ENCODE measurements at regions not wholly inside any gene's neighbourhood (a gene's known extent, or its start where the extent isn't known, plus 50 kb on each side); places are given as distances from the start of the nearest gene placed in this dataset.

DNA sequence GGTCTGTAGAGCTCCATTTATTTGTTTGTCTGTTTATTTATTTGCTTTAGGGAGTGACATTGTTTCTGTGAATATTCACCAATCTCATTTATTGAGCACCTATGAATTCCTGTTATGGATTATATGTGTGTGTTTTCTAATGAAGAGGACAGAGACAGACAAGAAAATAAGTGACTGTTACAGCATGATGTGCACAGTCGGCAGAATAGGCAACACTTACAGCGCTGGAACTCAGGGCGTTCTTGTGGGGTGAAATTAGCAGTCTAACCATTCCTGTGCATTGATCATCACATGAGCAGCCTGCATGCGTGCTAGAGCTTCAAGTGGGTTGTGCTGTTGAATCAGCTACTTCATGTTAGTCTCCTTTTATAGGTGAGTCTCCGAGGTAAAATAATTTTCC lies 960.7 kb downstream of the SLC4A3 start:
- Histone ChIP-seq H3K27ac (ENCODE audit: extremely low read length, insufficient read depth, low read length) (no peak overlapping the region), H3K9ac (ENCODE audit: insufficient read depth, low read depth, low read length) (no peak overlapping the region), H2AFZ (ENCODE audit: low read length) (no peak overlapping the region), H3K79me2 (ENCODE audit: insufficient read depth, low read length) (no peaks in the 10 kb centered on the region), H3K27me3 (ENCODE audit: control insufficient read depth in 1 of 2, insufficient read depth in 2 of 2, low read length in 2 of 2) (no peaks in the 10 kb centered on the region), H3K4me1 (ENCODE audit: insufficient read depth, low read length) (no peaks in the 10 kb centered on the region), H3K4me3 (replicated peaks in 1 of 3; ENCODE audit: insufficient read depth in 1 of 3, low read depth in 2 of 3, low read length in 3 of 3) (no peak overlapping the region), H3K4me2 (ENCODE audit: low read depth, low read length) (no peak overlapping the region), H3K9me3 (ENCODE audit: low read length) (peaks cover 45% of the 10 kb centered on the region), H3K36me3 (replicated peaks in 1 of 2; ENCODE audit: control insufficient read depth in 1 of 2, insufficient read depth in 2 of 2, low read length in 2 of 2) (no peaks in the 10 kb centered on the region), H4K20me1 (ENCODE audit: insufficient read depth, low read length) (no peaks in the 10 kb centered on the region)
- ATAC-seq = no peak
- no TSS peak for BruUV-seq (replicated peaks)
- DNase-seq (ENCODE audit: low spot score) = no peak
- 18% methylated on average over 5 of the region's 5 CpGs for WGBS (ENCODE audit: low lambda C conversion rate)
- TF ChIP-seq DPF2 (CRISPR knock-in tag; IDR thresholded peaks at IDR 0.05; ENCODE audit: borderline replicate concordance, low read depth) (no peak), MAFF (IDR thresholded peaks at IDR 0.05; ENCODE audit: low read depth, low read length) (0 out of 2 replicates have a peak, but pooled peaks have one; percentile 4), MAFK (conservative IDR thresholded peaks at IDR 0.05 in 1 of 2, IDR thresholded peaks at IDR 0.05 in 1 of 2; ENCODE audit: low read length in 2 of 2) (peak; percentile 22 to 46; a peak in 1 of 4 replicates)
- TF ChIP-seq, protein P1, sequence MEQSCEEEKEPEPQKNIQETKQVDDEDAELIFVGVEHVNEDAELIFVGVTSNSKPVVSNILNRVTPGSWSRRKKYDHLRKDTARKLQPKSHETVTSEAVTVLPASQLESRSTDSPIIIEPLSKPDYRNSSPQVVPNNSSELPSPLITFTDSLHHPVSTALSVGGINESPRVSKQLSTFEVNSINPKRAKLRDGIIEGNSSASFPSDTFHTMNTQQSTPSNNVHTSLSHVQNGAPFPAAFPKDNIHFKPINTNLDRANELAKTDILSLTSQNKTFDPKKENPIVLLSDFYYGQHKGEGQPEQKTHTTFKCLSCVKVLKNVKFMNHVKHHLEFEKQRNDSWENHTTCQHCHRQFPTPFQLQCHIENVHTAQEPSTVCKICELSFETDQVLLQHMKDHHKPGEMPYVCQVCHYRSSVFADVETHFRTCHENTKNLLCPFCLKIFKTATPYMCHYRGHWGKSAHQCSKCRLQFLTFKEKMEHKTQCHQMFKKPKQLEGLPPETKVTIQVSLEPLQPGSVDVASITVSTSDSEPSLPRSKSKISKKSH (CRISPR knock-in tag; IDR thresholded peaks at IDR 0.05; ENCODE audit: borderline replicate concordance) = no peak
- POLR2A ChIA-PET = no interaction called here
- FAIRE-seq = no peak
- in situ Hi-C loops (cut with HindIII; ENCODE audit: extremely low pct_ligation_motif_present, low pct_unique_long_range_greater_than_20kb) (no loop called here), intact Hi-C loops (cut with micrococcal nuclease; ENCODE audit: unreplicated experiment) (no loop called here)
- CTCF ChIA-PET (ENCODE audit: low intra/inter-chr PET ratio, low total read pairs) = no interaction called here

- Histone ChIP-seq H3K36me3 (replicated peaks in 1 of 2; ENCODE audit: control insufficient read depth in 1 of 2, insufficient read depth in 2 of 2, low read length in 2 of 2) (no peaks in the 10 kb centered on the region), H3K4me1 (ENCODE audit: insufficient read depth, low read length) (no peaks in the 10 kb centered on the region), H3K9me3 (ENCODE audit: low read length) (peaks cover 49% of the 10 kb centered on the region), H3K9ac (ENCODE audit: insufficient read depth, low read depth, low read length) (no peak overlapping the region), H3K27me3 (ENCODE audit: control insufficient read depth in 1 of 2, insufficient read depth in 2 of 2, low read length in 2 of 2) (no peaks in the 10 kb centered on the region), H3K27ac (ENCODE audit: extremely low read length, insufficient read depth, low read length) (no peak overlapping the region), H3K79me2 (ENCODE audit: insufficient read depth, low read length) (no peaks in the 10 kb centered on the region), H3K4me3 (replicated peaks in 1 of 3; ENCODE audit: insufficient read depth in 1 of 3, low read depth in 2 of 3, low read length in 3 of 3) (no peak overlapping the region), H4K20me1 (ENCODE audit: insufficient read depth, low read length) (no peaks in the 10 kb centered on the region), H2AFZ (ENCODE audit: low read length) (no peak overlapping the region), H3K4me2 (ENCODE audit: low read depth, low read length) (no peak overlapping the region)
- 3% methylated on average over 1 of the region's 1 CpG for WGBS (ENCODE audit: low lambda C conversion rate)
- no peak for FAIRE-seq
- ChIA-PET POLR2A (no interaction called here), CTCF (ENCODE audit: low intra/inter-chr PET ratio, low total read pairs) (no interaction called here)
- no peak for DNase-seq (ENCODE audit: low spot score)
- no TSS peak for BruUV-seq (replicated peaks)
- ATAC-seq = no peak
- intact Hi-C loops (cut with micrococcal nuclease; ENCODE audit: unreplicated experiment) (no loop called here), in situ Hi-C loops (cut with HindIII; ENCODE audit: extremely low pct_ligation_motif_present, low pct_unique_long_range_greater_than_20kb) (no loop called here)
- TF ChIP-seq, protein P2, sequence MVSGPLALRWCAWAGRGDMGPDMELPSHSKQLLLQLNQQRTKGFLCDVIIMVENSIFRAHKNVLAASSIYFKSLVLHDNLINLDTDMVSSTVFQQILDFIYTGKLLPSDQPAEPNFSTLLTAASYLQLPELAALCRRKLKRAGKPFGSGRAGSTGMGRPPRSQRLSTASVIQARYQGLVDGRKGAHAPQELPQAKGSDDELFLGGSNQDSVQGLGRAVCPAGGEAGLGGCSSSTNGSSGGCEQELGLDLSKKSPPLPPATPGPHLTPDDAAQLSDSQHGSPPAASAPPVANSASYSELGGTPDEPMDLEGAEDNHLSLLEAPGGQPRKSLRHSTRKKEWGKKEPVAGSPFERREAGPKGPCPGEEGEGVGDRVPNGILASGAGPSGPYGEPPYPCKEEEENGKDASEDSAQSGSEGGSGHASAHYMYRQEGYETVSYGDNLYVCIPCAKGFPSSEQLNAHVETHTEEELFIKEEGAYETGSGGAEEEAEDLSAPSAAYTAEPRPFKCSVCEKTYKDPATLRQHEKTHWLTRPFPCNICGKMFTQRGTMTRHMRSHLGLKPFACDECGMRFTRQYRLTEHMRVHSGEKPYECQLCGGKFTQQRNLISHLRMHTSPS (CRISPR knock-in tag; IDR thresholded peaks at IDR 0.05; ENCODE audit: low read depth) = no peak
- TF ChIP-seq ZFP41 (CRISPR knock-in tag; IDR thresholded peaks at IDR 0.05; ENCODE audit: borderline replicate concordance) (no peak), SCMH1 (CRISPR knock-in tag; IDR thresholded peaks at IDR 0.05; ENCODE audit: borderline replicate concordance) (no peak), FLYWCH1 (CRISPR knock-in tag; IDR thresholded peaks at IDR 0.05) (no peak), ZNF354B (CRISPR knock-in tag; IDR thresholded peaks at IDR 0.05) (no peak), ARID4A (CRISPR knock-in tag; IDR thresholded peaks at IDR 0.05; ENCODE audit: borderline replicate concordance) (no peak), ZNF558 (CRISPR knock-in tag; IDR thresholded peaks at IDR 0.05; ENCODE audit: borderline replicate concordance) (no peak)
Measured at GRCh38 chr2:220590476-220590875, 963.0 kb downstream of the SLC4A3 start.
